ENCODE measurements at regions not wholly inside any gene's neighbourhood (a gene's known extent, or its start where the extent isn't known, plus 50 kb on each side); places are given as distances from the start of the nearest gene placed in this dataset.

GRCh38 chr5:145008876-145009530 is 826.1 kb downstream of the PRELID2 start:
- no peak for FAIRE-seq
- no peak overlapping the region for H3K9ac ChIP-seq (ENCODE audit: insufficient read depth, low read depth, low read length)
- no peak overlapping the region for H3K4me2 ChIP-seq (ENCODE audit: low read depth, low read length)
- H3K36me3 ChIP-seq (replicated peaks in 1 of 2; ENCODE audit: control insufficient read depth in 1 of 2, insufficient read depth in 2 of 2, low read length in 2 of 2) = no peaks in the 10 kb centered on the region
- no peak overlapping the region for H2AFZ ChIP-seq (ENCODE audit: low read length)
- ChIA-PET POLR2A (no interaction called here), CTCF (ENCODE audit: low intra/inter-chr PET ratio, low total read pairs) (no interaction called here)
- no peak for ATAC-seq
- no peaks in the 10 kb centered on the region for H3K4me1 ChIP-seq (ENCODE audit: insufficient read depth, low read length)
- H3K4me3 ChIP-seq (replicated peaks in 1 of 3; ENCODE audit: insufficient read depth in 1 of 3, low read depth in 2 of 3, low read length in 3 of 3) = no peak overlapping the region
- H3K27ac ChIP-seq (ENCODE audit: extremely low read length, insufficient read depth, low read length) = no peak overlapping the region
- in situ Hi-C loops (cut with HindIII; ENCODE audit: extremely low pct_ligation_motif_present, low pct_unique_long_range_greater_than_20kb) (no loop called here), intact Hi-C loops (cut with micrococcal nuclease; ENCODE audit: unreplicated experiment) (no loop called here)
- DNase-seq (ENCODE audit: low spot score) = no peak
- H3K9me3 ChIP-seq (ENCODE audit: low read length) = no peaks in the 10 kb centered on the region
- H3K79me2 ChIP-seq (ENCODE audit: insufficient read depth, low read length) = no peaks in the 10 kb centered on the region
- no peaks in the 10 kb centered on the region for H3K27me3 ChIP-seq (ENCODE audit: control insufficient read depth in 1 of 2, insufficient read depth in 2 of 2, low read length in 2 of 2)
- BruUV-seq (replicated peaks) = no TSS peak
- H4K20me1 ChIP-seq (ENCODE audit: insufficient read depth, low read length) = no peaks in the 10 kb centered on the region
- 3% methylated on average over 2 of the region's 2 CpGs for WGBS (ENCODE audit: low lambda C conversion rate)
- TF ChIP-seq HNF1A (IDR thresholded peaks at IDR 0.05; ENCODE audit: low read depth) (no peak), HNF1A (CRISPR knock-in tag; IDR thresholded peaks at IDR 0.05; ENCODE audit: borderline replicate concordance) (no peak), ZFYVE20 (CRISPR knock-in tag; IDR thresholded peaks at IDR 0.05; ENCODE audit: borderline replicate concordance, low read depth) (no peak), TFAP4 (IDR thresholded peaks at IDR 0.05; ENCODE audit: borderline replicate concordance, low read depth) (no peak), ZNF180 (CRISPR knock-in tag; IDR thresholded peaks at IDR 0.05; ENCODE audit: borderline replicate concordance, low read depth) (no peak), ZFP41 (CRISPR knock-in tag; IDR thresholded peaks at IDR 0.05; ENCODE audit: borderline replicate concordance) (no peak), ZHX2 (IDR thresholded peaks at IDR 0.05; ENCODE audit: low read depth) (no peak), ZHX2 (CRISPR knock-in tag; IDR thresholded peaks at IDR 0.05; ENCODE audit: borderline replicate concordance) (no peak), ZNF678 (CRISPR knock-in tag; IDR thresholded peaks at IDR 0.05) (no peak)
- TF ChIP-seq, protein P1, sequence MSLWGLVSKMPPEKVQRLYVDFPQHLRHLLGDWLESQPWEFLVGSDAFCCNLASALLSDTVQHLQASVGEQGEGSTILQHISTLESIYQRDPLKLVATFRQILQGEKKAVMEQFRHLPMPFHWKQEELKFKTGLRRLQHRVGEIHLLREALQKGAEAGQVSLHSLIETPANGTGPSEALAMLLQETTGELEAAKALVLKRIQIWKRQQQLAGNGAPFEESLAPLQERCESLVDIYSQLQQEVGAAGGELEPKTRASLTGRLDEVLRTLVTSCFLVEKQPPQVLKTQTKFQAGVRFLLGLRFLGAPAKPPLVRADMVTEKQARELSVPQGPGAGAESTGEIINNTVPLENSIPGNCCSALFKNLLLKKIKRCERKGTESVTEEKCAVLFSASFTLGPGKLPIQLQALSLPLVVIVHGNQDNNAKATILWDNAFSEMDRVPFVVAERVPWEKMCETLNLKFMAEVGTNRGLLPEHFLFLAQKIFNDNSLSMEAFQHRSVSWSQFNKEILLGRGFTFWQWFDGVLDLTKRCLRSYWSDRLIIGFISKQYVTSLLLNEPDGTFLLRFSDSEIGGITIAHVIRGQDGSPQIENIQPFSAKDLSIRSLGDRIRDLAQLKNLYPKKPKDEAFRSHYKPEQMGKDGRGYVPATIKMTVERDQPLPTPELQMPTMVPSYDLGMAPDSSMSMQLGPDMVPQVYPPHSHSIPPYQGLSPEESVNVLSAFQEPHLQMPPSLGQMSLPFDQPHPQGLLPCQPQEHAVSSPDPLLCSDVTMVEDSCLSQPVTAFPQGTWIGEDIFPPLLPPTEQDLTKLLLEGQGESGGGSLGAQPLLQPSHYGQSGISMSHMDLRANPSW (CRISPR knock-in tag; IDR thresholded peaks at IDR 0.05; ENCODE audit: borderline replicate concordance) = no peak

Data from HepG2 (cell line).